22Rv1 (cell line): ENCODE measurements at regions not wholly inside any gene's neighbourhood (a gene's known extent, or its start where the extent isn't known, plus 50 kb on each side); places are given as distances from the start of the nearest gene placed in this dataset.

Experiments used
- H3K27ac ChIP-seq: fragments of 450-650 bp; 2 replicates; pipeline ENCODE4 v1.5.1; 2017
- CTCF ChIP-seq: fragments of 450-650 bp; IDR thresholded peaks from 2 replicates; pipeline ENCODE4 v1.5.1; 2017; ENCODE audit warnings: mild to moderate bottlenecking
- ZFX ChIP-seq: fragments of 450-650 bp; IDR thresholded peaks from 2 replicates; pipeline ENCODE4 v1.6.1; 2017; ENCODE audit warnings: antibody characterized with exemption, borderline replicate concordance

- TF ChIP-seq ZFX (no peak), CTCF (no peak)
- H3K27ac ChIP-seq: no peak overlapping the region
These were observed 131.8 kb upstream of the KRAS start for GRCh38 chr12:25382311-25383106.

GRCh38 chr12:25377469-25378177 lies 126.9 kb upstream of the KRAS start:
- no peak for TF ChIP-seq CTCF
- TF ChIP-seq ZFX: no peak
- H3K27ac ChIP-seq: no peak overlapping the region

GRCh38 chr12:25376985-25377384 lies 126.3 kb upstream of the KRAS start:
- TF ChIP-seq CTCF (no peak), ZFX (no peak)
- H3K27ac ChIP-seq: no peak overlapping the region

GRCh38 chr12:25376407-25376806 lies 125.7 kb upstream of the KRAS start:
- no peak for TF ChIP-seq ZFX
- TF ChIP-seq CTCF: no peak
- H3K27ac ChIP-seq: no peak overlapping the region

GRCh38 chr12:25372969-25373817 lies 122.5 kb upstream of the KRAS start:
- H3K27ac ChIP-seq: no peak overlapping the region
- no peak for TF ChIP-seq ZFX
- no peak for TF ChIP-seq CTCF

- TF ChIP-seq CTCF: no peak
- TF ChIP-seq ZFX: no peak
- H3K27ac ChIP-seq: no peak overlapping the region
These were observed 121.3 kb upstream of the KRAS start for GRCh38 chr12:25372002-25372401.

GRCh38 chr12:25368557-25368956 lies 117.8 kb upstream of the KRAS start:
- TF ChIP-seq ZFX (no peak), CTCF (no peak)
- H3K27ac ChIP-seq: no peak overlapping the region
